ENCODE measurements at regions not wholly inside any gene's neighbourhood (a gene's known extent, or its start where the extent isn't known, plus 50 kb on each side); places are given as distances from the start of the nearest gene placed in this dataset.

- TF ChIP-seq CTCF (IDR thresholded peaks at IDR 0.05; ENCODE audit: poor library complexity, severe bottlenecking) (no peak), POLR2AphosphoS5 (IDR thresholded peaks at IDR 0.05) (no peak), REST (IDR thresholded peaks at IDR 0.05; ENCODE audit: borderline replicate concordance) (no peak), MXI1 (conservative IDR thresholded peaks at IDR 0.05; ENCODE audit: poor library complexity, severe bottlenecking) (no peak), SMC3 (conservative IDR thresholded peaks at IDR 0.05; ENCODE audit: poor library complexity) (no peak), EZH2 (IDR thresholded peaks at IDR 0.05; ENCODE audit: borderline replicate concordance, insufficient read depth, low read length, poor library complexity, severe bottlenecking) (no peak), EP300 (conservative IDR thresholded peaks at IDR 0.05; ENCODE audit: poor library complexity, severe bottlenecking) (no peak), RAD21 (conservative IDR thresholded peaks at IDR 0.05) (no peak), TAF1 (IDR thresholded peaks at IDR 0.05; ENCODE audit: low read depth) (no peak)
- Histone ChIP-seq H3K9ac (ENCODE audit: low read length) (no peak overlapping the region), H3K79me2 (replicated peaks; ENCODE audit: insufficient read depth, low read length) (no peaks in the 10 kb centered on the region), H3K9me2 (ENCODE audit: insufficient read depth, low read length) (no peaks in the 10 kb centered on the region), H3K36me3 (ENCODE audit: insufficient read depth, low read length) (no peaks in the 10 kb centered on the region), H3K4me2 (ENCODE audit: low read length) (no peak overlapping the region), H3K27ac (ENCODE audit: low read length) (no peak overlapping the region), H3K9me3 (ENCODE audit: low read length) (peaks cover 10% of the 10 kb centered on the region), H3F3A (ENCODE audit: insufficient read depth, low read length, poor library complexity, severe bottlenecking) (no peaks in the 10 kb centered on the region), H3K4me3 (ENCODE audit: low read length) (no peak overlapping the region), H4K20me1 (ENCODE audit: insufficient read depth) (no peaks in the 10 kb centered on the region), H3K27me3 (ENCODE audit: insufficient read depth, low read depth, low read length) (no peaks in the 10 kb centered on the region), H2AFZ (ENCODE audit: low read depth, low read length) (no peak overlapping the region)
These were observed 198.5 kb upstream of the HS3ST4 start for GRCh38 chr16:25493136-25493811.

- H2AFZ ChIP-seq (ENCODE audit: low read depth, low read length) = no peak overlapping the region
- H3K9me2 ChIP-seq (ENCODE audit: insufficient read depth, low read length) = no peaks in the 10 kb centered on the region
- no peaks in the 10 kb centered on the region for H3K36me3 ChIP-seq (ENCODE audit: insufficient read depth, low read length)
- H3K27me3 ChIP-seq (ENCODE audit: insufficient read depth, low read depth, low read length) = no peaks in the 10 kb centered on the region
- H3K4me3 ChIP-seq (ENCODE audit: low read length) = no peak overlapping the region
- H4K20me1 ChIP-seq (ENCODE audit: insufficient read depth) = no peaks in the 10 kb centered on the region
- H3K79me2 ChIP-seq (replicated peaks; ENCODE audit: insufficient read depth, low read length) = no peaks in the 10 kb centered on the region
- H3K9ac ChIP-seq (ENCODE audit: low read length) = no peak overlapping the region
- no peak overlapping the region for H3K27ac ChIP-seq (ENCODE audit: low read length)
- no peak for TF ChIP-seq REST (IDR thresholded peaks at IDR 0.05; ENCODE audit: borderline replicate concordance)
- TF ChIP-seq POLR2AphosphoS5 (IDR thresholded peaks at IDR 0.05) = no peak
- no peak for TF ChIP-seq EP300 (conservative IDR thresholded peaks at IDR 0.05; ENCODE audit: poor library complexity, severe bottlenecking)
- TF ChIP-seq TAF1 (IDR thresholded peaks at IDR 0.05; ENCODE audit: low read depth) = no peak
- TF ChIP-seq MXI1 (conservative IDR thresholded peaks at IDR 0.05; ENCODE audit: poor library complexity, severe bottlenecking) = no peak
- TF ChIP-seq EZH2 (IDR thresholded peaks at IDR 0.05; ENCODE audit: borderline replicate concordance, insufficient read depth, low read length, poor library complexity, severe bottlenecking) = no peak
- TF ChIP-seq RAD21 (conservative IDR thresholded peaks at IDR 0.05) = no peak
- no peak for TF ChIP-seq SMC3 (conservative IDR thresholded peaks at IDR 0.05; ENCODE audit: poor library complexity)
- no peak for TF ChIP-seq CTCF (IDR thresholded peaks at IDR 0.05; ENCODE audit: poor library complexity, severe bottlenecking)
- peaks cover 10% of the 10 kb centered on the region for H3K9me3 ChIP-seq (ENCODE audit: low read length)
- no peak overlapping the region for H3K4me2 ChIP-seq (ENCODE audit: low read length)
- no peaks in the 10 kb centered on the region for H3F3A ChIP-seq (ENCODE audit: insufficient read depth, low read length, poor library complexity, severe bottlenecking)
These were observed 203.3 kb upstream of the HS3ST4 start for GRCh38 chr16:25488435-25488834.

All from neural cell (in vitro differentiated cells).